ENCODE measurements at regions not wholly inside any gene's neighbourhood (a gene's known extent, or its start where the extent isn't known, plus 50 kb on each side); places are given as distances from the start of the nearest gene placed in this dataset.

DNA sequence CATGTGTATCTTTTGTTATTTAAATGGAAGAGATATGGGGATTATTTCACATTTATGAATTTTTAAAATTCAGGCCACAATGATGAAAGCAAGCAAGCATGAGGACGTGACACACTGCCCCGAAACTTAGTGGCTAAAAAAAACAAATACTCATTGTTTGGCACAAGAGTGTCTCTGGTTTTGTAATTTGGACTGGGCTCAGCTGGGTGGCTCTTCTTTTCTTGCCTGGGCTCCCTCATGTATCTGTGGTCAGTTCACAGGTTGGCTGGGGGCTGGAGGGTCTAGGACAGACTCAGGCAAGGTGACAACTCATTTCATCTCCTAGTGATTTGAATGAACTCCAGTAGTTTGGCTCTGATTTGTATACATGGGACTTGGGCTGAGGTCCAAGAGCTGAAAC, 238.4 kb upstream of the PRKX start:
- TF ChIP-seq GABPA (IDR thresholded peaks at IDR 0.05; ENCODE audit: low read depth) (no peak), POLR2AphosphoS5 (IDR thresholded peaks at IDR 0.05; ENCODE audit: low read depth, low read length) (no peak), SMC3 (IDR thresholded peaks at IDR 0.05; ENCODE audit: low read depth, low read length) (no peak), FOXM1 (IDR thresholded peaks at IDR 0.05; ENCODE audit: low read depth) (no peak), ELF1 (IDR thresholded peaks at IDR 0.05) (no peak), TAF1 (IDR thresholded peaks at IDR 0.05; ENCODE audit: borderline replicate concordance, low read depth, low read length) (no peak)
- TF ChIP-seq, protein P1, sequence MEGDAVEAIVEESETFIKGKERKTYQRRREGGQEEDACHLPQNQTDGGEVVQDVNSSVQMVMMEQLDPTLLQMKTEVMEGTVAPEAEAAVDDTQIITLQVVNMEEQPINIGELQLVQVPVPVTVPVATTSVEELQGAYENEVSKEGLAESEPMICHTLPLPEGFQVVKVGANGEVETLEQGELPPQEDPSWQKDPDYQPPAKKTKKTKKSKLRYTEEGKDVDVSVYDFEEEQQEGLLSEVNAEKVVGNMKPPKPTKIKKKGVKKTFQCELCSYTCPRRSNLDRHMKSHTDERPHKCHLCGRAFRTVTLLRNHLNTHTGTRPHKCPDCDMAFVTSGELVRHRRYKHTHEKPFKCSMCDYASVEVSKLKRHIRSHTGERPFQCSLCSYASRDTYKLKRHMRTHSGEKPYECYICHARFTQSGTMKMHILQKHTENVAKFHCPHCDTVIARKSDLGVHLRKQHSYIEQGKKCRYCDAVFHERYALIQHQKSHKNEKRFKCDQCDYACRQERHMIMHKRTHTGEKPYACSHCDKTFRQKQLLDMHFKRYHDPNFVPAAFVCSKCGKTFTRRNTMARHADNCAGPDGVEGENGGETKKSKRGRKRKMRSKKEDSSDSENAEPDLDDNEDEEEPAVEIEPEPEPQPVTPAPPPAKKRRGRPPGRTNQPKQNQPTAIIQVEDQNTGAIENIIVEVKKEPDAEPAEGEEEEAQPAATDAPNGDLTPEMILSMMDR (IDR thresholded peaks at IDR 0.05): no peak
- TF ChIP-seq, protein P2, sequence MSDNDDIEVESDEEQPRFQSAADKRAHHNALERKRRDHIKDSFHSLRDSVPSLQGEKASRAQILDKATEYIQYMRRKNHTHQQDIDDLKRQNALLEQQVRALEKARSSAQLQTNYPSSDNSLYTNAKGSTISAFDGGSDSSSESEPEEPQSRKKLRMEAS (IDR thresholded peaks at IDR 0.05; ENCODE audit: low read depth): no peak

All from SK-N-SH (cell line).